ENCODE measurements at regions not wholly inside any gene's neighbourhood (a gene's known extent, or its start where the extent isn't known, plus 50 kb on each side); places are given as distances from the start of the nearest gene placed in this dataset.

- TF ChIP-seq POLR2AphosphoS5 (IDR thresholded peaks at IDR 0.05; ENCODE audit: low read depth, low read length) (no peak), PAX5 (IDR thresholded peaks at IDR 0.05; ENCODE audit: insufficient read depth, low read length, severe bottlenecking) (no peak), SPI1 (IDR thresholded peaks at IDR 0.05; ENCODE audit: low read depth, low read length) (no peak)
- FAIRE-seq (no peak), DNase-seq (ENCODE audit: insufficient read length, low spot score) (no peak)
These were observed 53.7 kb upstream of the IGFBP3 start for GRCh38 chr7:45974540-45975360.

GRCh38 chr7:45973725-45974532, 52.9 kb upstream of the IGFBP3 start:
- TF ChIP-seq POLR2A (IDR thresholded peaks at IDR 0.05; ENCODE audit: low read depth, low read length) (no peak), PAX5 (IDR thresholded peaks at IDR 0.05; ENCODE audit: insufficient read depth, low read length, severe bottlenecking) (no peak), POU2F2 (IDR thresholded peaks at IDR 0.05; ENCODE audit: low read depth, low read length) (no peak), POLR2AphosphoS5 (IDR thresholded peaks at IDR 0.05; ENCODE audit: low read depth, low read length) (no peak), SPI1 (IDR thresholded peaks at IDR 0.05; ENCODE audit: low read depth, low read length) (no peak), TAF1 (IDR thresholded peaks at IDR 0.05; ENCODE audit: low read depth, low read length) (no peak)
- FAIRE-seq (no peak), DNase-seq (ENCODE audit: insufficient read length, low spot score) (no peak)

GRCh38 chr7:45972629-45973312, 51.7 kb upstream of the IGFBP3 start:
- TF ChIP-seq TAF1 (IDR thresholded peaks at IDR 0.05; ENCODE audit: low read depth, low read length) (no peak), POU2F2 (IDR thresholded peaks at IDR 0.05; ENCODE audit: low read depth, low read length) (no peak), SPI1 (IDR thresholded peaks at IDR 0.05; ENCODE audit: low read depth, low read length) (no peak), POLR2A (IDR thresholded peaks at IDR 0.05; ENCODE audit: low read depth, low read length) (no peak), PAX5 (IDR thresholded peaks at IDR 0.05; ENCODE audit: insufficient read depth, low read length, severe bottlenecking) (no peak), POLR2AphosphoS5 (IDR thresholded peaks at IDR 0.05; ENCODE audit: low read depth, low read length) (no peak)
- FAIRE-seq (no peak), DNase-seq (ENCODE audit: insufficient read length, low spot score) (no peak)

GRCh38 chr7:45971661-45972175, 50.6 kb upstream of the IGFBP3 start:
- TF ChIP-seq PAX5 (IDR thresholded peaks at IDR 0.05; ENCODE audit: insufficient read depth, low read length, severe bottlenecking): no peak
- TF ChIP-seq POLR2AphosphoS5 (IDR thresholded peaks at IDR 0.05; ENCODE audit: low read depth, low read length): no peak
- TF ChIP-seq POU2F2 (IDR thresholded peaks at IDR 0.05; ENCODE audit: low read depth, low read length): no peak
- TF ChIP-seq POLR2A (IDR thresholded peaks at IDR 0.05; ENCODE audit: low read depth, low read length): no peak
- TF ChIP-seq SPI1 (IDR thresholded peaks at IDR 0.05; ENCODE audit: low read depth, low read length): no peak
- TF ChIP-seq TAF1 (IDR thresholded peaks at IDR 0.05; ENCODE audit: low read depth, low read length): no peak
- DNase-seq (ENCODE audit: insufficient read length, low spot score): no peak
- FAIRE-seq: no peak

GRCh38 chr7:45971171-45971570, 50.1 kb upstream of the IGFBP3 start:
- no peak for FAIRE-seq
- DNase-seq (ENCODE audit: insufficient read length, low spot score): no peak
- TF ChIP-seq POLR2A (IDR thresholded peaks at IDR 0.05; ENCODE audit: low read depth, low read length) (no peak), SPI1 (IDR thresholded peaks at IDR 0.05; ENCODE audit: low read depth, low read length) (no peak), PAX5 (IDR thresholded peaks at IDR 0.05; ENCODE audit: insufficient read depth, low read length, severe bottlenecking) (no peak), POLR2AphosphoS5 (IDR thresholded peaks at IDR 0.05; ENCODE audit: low read depth, low read length) (no peak), POU2F2 (IDR thresholded peaks at IDR 0.05; ENCODE audit: low read depth, low read length) (no peak), TAF1 (IDR thresholded peaks at IDR 0.05; ENCODE audit: low read depth, low read length) (no peak)
